NB4 (cell line): ENCODE measurements at regions not wholly inside any gene's neighbourhood (a gene's known extent, or its start where the extent isn't known, plus 50 kb on each side); places are given as distances from the start of the nearest gene placed in this dataset.

Experiments
- DNase-seq: peaks from one replicate; pipeline ENCODE4 v3.0.0; 2010; ENCODE audit warnings: low read depth
- H3K4me3 ChIP-seq: one replicate; pipeline ENCODE4 v1.5.1; 2011; ENCODE audit warnings: mild to moderate bottlenecking, low read depth, low read length, moderate library complexity
- MYC ChIP-seq: IDR thresholded peaks from 2 replicates; pipeline ENCODE4 v1.6.1; 2011; ENCODE audit warnings: low read depth, low read length
- POLR2A ChIP-seq: IDR thresholded peaks from 2 replicates; pipeline ENCODE4 v1.6.1; 2011; ENCODE audit warnings: mild to moderate bottlenecking; ENCODE audit not compliant: insufficient read length; ENCODE audit errors: extremely low read depth
- TF ChIP-seq, protein P1 (sequence below): IDR thresholded peaks from 2 replicates; pipeline ENCODE4 v1.6.1; 2011; ENCODE audit warnings: low read depth, low read length
- TF ChIP-seq, protein P2 (sequence below): IDR thresholded peaks from one replicate; pipeline ENCODE4 v1.5.1; 2012; ENCODE audit warnings: low read depth, low read length

DNA sequence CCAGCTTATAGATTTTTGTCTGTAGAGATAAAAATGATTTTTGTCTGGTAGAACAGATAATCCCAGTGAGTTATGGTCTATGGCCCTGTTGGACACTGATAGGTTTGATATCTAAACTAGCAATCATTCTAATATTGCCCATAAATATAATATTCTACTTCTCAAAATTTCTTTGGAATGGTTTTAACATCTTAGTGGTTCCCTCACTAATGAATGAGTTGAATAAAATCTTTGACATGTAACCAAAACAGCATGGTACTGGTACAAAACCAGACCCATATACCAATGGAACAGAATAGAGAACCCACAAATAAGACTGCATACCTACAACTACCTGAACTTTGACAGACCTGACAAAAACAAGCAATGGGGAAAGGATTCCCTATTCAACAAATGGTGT, 219.7 kb downstream of the SEC61B start:
- no peak for DNase-seq
- TF ChIP-seq, protein P1, sequence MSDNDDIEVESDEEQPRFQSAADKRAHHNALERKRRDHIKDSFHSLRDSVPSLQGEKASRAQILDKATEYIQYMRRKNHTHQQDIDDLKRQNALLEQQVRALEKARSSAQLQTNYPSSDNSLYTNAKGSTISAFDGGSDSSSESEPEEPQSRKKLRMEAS, result no peak
- TF ChIP-seq, protein P2, sequence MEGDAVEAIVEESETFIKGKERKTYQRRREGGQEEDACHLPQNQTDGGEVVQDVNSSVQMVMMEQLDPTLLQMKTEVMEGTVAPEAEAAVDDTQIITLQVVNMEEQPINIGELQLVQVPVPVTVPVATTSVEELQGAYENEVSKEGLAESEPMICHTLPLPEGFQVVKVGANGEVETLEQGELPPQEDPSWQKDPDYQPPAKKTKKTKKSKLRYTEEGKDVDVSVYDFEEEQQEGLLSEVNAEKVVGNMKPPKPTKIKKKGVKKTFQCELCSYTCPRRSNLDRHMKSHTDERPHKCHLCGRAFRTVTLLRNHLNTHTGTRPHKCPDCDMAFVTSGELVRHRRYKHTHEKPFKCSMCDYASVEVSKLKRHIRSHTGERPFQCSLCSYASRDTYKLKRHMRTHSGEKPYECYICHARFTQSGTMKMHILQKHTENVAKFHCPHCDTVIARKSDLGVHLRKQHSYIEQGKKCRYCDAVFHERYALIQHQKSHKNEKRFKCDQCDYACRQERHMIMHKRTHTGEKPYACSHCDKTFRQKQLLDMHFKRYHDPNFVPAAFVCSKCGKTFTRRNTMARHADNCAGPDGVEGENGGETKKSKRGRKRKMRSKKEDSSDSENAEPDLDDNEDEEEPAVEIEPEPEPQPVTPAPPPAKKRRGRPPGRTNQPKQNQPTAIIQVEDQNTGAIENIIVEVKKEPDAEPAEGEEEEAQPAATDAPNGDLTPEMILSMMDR, result no peak
- TF ChIP-seq POLR2A (no peak), MYC (no peak)
- H3K4me3 ChIP-seq, result no peak overlapping the region

DNA sequence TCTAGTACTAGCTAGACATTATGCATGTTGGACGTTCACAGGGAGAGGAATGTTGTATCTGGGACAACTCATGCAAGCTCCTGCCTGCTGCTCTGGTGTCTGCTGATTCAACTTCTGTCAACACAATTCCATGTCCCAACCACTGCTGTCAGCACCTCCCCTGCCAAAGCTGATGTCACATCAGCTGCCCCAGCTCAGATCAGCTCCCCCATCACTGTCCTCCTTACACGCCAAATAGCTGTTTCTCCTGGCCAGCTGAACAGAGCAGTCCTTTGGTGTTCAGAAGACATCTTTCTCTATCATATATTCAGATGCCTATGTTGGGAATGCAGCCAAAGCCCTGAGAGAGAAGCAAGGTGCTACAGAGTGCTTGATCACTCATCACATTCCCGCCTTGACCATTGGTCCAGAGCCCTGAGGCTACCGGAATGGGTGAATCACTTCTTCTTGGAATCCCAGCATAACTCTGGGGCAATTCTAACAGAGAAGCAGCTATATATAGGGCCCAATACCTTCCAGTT, 223.3 kb downstream of the SEC61B start:
- no peak for TF ChIP-seq POLR2A
- TF ChIP-seq, protein P1, result no peak
- DNase-seq, result no peak
- no peak overlapping the region for H3K4me3 ChIP-seq

DNA sequence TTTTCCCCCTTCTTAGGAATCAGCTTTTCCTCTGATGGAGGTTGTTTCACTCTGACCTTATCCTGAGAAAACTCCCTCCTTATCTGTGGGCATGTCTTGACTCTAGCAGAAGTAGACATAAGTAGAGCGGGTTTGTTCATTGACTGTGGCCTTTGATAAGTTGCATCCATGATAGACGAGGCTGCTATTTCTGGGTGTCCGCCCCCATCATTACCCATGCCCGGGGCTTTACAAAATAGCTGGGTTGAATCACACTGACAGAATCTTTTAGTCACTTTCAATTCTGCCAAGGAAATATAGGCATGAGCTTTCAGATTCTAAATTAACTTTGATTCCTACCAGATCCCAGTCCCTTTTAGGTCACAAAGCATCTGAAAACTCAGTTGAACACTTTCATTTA, 223.8 kb downstream of the SEC61B start:
- TF ChIP-seq, protein P1, result no peak
- TF ChIP-seq, protein P2, result no peak
- TF ChIP-seq POLR2A (no peak), MYC (no peak)
- no peak overlapping the region for H3K4me3 ChIP-seq
- no peak for DNase-seq

DNA sequence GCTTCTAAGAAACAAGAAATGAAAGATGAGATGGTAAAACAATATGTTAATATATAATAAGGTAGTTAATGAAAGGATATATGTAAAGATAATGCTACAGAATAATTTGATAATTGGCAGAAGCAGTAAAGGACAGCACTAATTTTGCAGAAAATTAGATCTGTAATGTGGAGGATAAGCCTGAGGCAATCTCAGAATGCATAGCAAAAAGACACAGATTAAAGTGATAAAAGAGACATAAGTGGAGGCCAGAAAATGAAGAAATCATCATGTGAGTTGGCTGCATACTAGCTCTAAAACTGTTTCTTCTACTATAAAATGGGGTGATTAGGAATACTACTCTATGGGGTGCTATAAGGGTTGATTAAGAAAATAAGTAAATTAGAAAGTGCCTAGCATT, 225.9 kb downstream of the SEC61B start:
- DNase-seq, result no peak
- TF ChIP-seq, protein P1, result no peak
- TF ChIP-seq MYC, result no peak
- no peak for TF ChIP-seq POLR2A
- TF ChIP-seq, protein P2, result no peak
- H3K4me3 ChIP-seq, result no peak overlapping the region

DNA sequence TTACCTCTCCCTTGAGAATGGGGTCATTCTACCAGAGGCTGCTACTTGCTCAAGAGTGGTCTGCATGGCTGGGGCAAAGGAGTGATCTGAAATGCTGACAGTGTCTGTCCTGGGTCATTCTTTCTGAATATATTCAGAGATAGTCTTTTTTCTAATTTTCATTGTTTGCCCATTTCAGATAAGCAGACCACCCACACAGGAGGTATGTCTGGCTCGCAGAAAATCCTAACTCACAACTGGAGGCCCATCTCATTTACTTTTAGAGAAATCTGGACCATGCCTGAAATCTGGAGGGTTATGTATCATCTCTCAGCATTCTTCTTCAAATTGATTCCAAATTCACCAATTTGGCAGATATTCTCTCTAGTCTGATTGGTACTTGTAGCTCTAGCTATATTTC, 227.6 kb downstream of the SEC61B start:
- no peak overlapping the region for H3K4me3 ChIP-seq
- no peak for TF ChIP-seq MYC
- TF ChIP-seq, protein P2, result no peak
- TF ChIP-seq, protein P1, result no peak
- TF ChIP-seq POLR2A, result no peak
- no peak for DNase-seq

DNA sequence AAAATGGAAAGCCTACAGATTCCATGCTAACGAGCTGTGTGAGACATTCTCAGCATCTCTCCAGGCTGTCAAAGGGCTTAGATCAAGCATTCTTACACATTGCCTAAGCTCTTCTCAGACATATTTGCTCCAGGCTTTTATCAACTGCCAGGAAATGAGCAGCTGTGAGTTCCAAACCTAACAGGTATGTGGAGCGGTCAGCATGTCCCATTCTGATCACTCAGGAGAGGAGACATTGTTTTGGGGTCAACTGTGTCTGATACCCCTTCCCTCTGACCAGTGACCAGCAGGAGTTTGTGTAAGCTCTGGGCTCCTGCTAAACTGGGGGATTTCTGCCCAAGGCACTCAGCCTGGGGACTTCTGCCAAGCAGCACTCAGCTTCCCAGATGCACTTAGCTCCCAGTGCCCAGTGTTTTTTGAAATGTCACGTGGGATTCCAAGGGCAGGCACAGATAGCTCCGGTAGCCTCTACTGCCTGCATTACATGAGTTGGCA, 229.1 kb downstream of the SEC61B start:
- no peak overlapping the region for H3K4me3 ChIP-seq
- TF ChIP-seq, protein P1, result no peak
- TF ChIP-seq, protein P2, result no peak
- TF ChIP-seq POLR2A (no peak), MYC (no peak)
- no peak for DNase-seq
